NK-92 treated with Interleukin-12 subunit alpha and Interleukin-12 subunit beta, amount 100 ng/mL, for 24 hours (cell line): ENCODE measurements at regions not wholly inside any gene's neighbourhood (a gene's known extent, or its start where the extent isn't known, plus 50 kb on each side); places are given as distances from the start of the nearest gene placed in this dataset.
"Not testable (repeated sequence)": the region's sequence is repeated elsewhere in the genome, so short reads cannot be mapped to it uniquely, and the experiment has no call there.

Experiments
- DNase-seq: peaks from one replicate; lab custom pipeline; 2025; lab: John Stamatoyannopoulos, UW

DNA sequence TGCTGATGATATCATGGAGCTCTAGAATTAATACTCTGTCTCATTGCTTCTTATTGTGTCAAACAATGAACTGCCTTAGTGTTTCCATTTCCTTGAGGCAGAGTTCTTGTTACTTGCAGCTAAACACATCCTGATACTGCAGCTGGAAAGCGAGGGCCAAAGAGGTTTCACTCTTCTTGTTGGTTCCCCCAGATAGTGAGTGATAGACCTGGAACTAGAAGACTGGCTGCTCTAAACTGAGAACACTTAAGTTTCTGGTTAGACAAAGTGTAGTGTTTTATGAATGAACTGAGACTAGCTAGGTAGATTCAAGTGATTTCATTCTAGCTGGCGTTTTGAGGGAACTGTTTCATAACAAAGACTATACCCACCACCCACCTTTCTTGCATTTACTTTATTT is 321.7 kb downstream of the TXNL1 start:
- no peak for DNase-seq

DNA sequence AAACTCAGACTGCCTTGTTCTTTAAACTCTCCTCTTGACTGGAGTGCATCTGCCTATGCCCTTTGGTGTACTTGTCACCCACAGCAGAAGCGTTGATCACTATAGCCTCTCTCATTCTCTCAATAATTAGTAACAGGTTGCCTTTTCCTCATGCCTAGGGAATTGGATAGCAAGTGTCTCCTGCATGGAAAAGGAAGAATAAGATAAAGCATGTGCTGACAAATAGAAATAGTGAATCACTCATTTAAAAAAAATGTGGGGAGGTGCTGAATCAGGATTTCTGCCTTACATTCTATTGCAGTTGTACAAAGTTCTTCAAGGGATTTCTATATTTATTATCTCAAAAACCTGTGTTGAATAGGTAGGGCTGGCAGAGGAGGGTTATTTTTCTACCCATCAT is 323.0 kb downstream of the TXNL1 start:
- DNase-seq = no peak

DNA sequence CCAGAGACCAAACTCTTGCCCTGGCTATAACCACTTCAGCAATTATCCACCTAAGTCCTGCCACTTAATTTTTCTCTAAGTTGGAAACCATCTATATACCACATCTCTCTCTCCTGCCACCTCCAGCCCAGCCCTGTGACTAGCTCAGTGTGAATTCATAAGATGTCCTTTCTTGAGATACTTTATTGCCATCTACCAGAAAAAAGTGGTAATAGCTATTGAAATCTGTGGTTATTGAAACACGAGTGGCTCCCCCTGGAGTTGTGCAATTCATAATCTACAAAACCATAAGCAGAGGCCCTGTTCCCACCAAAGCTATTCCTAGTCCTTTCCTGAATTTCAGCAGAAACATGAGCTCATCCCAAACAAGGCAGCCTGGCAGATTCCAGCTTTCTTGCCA is 324.0 kb downstream of the TXNL1 start:
- DNase-seq = no peak

DNA sequence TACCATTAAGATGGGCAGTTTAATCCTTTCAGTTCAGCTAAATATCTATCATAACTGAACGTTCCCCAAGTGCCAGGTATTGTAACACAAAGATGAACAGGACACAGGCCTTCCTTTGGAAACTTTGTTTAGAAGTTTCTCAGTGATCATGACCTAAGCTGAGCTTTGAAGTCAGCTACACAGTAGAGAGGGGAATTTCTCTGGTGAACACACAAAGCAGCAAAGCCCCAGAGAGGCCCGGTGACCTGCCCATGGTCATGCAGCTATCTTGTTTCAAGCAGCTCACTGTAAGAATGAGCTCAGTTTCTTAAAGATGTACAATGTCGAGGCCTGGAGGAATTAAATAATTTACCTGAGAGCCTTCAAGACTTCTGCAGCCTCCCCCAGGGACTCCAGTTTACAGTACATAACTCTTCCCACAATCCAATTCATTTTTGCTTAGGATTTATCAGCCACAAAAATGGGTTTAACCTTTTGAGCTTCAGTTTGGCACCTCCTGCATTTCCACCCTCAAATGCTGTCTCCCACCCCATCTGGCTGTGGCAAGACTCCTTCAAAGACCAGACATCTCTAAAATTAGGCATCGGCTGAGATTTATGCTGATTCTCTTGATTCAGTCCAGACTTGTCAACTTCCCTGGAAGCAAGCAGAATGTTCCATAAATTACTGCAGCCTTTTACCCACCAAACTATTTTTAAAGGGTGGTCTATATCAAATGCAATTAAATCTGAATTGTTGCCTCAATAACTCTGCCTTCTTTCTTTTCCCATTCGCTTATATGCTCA is 325.6 kb downstream of the TXNL1 start:
- no peak for DNase-seq

DNA sequence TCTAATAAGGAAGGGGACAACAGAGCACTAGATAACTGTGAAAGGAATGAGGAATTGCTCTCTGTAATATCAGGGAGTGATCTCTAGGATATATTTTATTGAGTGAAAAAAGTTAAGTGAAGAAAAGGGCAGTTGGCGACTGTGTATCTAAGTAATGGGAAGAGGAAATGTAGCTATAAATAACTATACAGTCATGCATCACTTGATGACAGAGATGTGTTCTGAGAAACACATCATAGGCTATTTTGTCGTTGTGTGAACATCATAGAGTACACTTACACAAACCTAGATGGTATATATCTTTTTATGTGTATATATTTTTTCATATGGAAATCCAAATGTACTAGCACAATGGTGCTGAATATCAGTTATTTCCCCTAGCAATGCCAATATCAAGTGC is 329.3 kb downstream of the TXNL1 start:
- DNase-seq = no peak

DNA sequence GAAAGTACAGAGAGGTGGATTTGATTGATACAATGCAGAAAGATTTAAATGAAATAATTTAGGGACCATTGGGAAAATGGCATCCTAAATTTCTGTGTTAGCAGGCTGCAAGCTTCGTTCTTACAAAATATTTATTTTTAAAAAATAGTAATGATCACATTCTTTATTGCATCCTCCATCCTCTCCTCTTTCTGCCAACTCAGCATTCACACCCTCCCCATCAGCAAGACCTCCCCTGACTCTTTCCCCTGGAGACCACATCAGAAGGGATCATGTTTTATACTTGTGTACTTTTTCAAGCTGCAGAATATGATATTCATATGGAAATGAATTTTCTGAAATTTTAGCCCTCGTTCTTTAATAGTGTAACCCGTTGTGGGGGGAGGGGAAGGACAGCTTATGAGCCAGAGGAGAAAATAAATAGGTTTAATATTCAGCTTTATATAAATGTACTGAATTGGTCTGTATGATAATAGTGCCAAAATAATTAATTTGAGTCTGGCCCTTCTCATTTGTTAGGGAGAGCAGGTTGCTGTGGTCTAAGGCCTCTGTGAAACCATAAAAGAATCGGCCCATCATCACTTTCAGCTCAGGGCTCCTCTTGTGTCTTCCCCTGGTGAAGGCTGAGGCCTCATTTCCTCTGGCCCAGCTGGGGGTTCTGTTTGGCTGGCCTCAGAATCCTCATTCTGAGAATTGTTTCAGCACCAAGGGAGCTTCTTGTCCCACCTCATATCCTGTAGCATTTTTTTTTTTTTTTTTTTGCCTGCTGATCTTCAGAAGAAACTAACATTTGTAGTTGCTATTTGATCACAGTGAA is 330.8 kb downstream of the TXNL1 start:
- DNase-seq = no peak

DNA sequence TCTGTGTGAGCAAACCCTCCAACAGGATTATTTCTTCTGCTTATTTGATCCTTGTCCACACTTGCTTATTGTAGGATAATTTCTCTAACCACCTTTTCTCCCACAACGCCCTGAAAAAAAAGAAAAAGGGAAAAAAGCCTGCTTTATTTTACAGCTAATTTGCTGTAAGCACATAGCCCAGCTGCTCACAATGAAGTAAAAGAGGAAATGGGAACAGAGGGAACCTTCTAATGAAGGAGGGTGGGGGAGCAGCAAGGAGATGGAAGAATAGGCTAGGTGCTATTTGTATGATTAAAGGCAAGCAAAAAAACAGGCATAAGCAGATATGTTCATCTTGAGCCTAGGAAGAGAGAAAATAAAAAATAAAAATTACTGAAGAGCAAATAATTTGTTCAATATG is 331.6 kb downstream of the TXNL1 start:
- DNase-seq = no peak

DNA sequence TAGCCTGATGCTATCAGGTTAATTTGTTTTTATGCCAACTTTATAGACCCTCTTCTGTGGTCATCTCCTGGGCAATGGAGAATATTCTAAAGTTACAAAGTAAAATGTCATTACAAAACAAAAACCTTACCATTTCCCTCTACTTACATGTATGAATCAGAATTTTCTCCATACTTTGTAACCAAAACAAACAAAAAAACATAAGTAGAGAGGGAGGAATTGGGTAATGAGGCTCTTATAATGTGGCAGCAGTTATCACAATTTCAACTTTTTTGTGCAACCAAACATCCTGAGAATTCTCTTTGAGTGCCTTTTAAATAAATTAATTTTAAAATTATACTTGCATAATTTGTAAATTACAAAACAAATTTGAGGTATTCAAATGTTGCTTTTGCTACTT is 332.8 kb downstream of the TXNL1 start:
- no peak for DNase-seq

DNA sequence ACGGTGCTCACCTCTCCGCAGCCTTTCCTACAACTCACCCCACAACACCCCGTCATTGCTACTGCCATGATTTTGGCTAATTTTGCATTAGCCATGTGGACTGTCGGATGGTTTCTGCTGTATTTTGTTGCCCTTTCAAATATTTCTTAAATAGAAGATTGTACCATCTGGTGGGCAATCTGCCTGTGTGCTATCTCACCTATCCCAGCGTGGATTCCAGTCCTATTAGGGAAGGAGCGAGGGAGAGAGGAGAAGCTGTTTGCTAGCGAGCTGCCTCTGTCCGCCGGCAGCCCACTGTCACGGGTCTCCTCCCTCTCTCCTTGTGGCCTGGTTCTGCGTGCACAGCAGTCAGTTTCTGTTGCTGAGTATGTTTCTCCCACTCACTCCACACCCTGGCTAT is 336.2 kb downstream of the TXNL1 start:
- DNase-seq = no peak

DNA sequence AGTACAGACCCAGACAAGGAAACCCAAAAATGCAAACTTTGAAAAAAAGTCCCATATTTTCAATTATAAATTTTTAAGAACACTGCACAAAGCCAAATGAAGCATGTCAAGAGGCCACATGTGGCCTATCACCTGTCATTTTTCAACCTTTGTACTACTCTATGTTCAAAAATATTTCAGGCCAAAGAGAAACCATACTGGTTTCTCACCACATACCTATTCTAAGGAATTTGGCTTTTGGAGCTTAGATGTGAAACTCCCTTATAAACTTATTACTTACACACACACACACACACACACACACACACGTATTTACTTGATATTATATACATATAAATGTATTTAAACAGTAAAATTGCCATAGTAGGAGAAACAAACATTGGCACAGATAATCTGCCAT is 338.7 kb downstream of the TXNL1 start:
- no peak for DNase-seq

DNA sequence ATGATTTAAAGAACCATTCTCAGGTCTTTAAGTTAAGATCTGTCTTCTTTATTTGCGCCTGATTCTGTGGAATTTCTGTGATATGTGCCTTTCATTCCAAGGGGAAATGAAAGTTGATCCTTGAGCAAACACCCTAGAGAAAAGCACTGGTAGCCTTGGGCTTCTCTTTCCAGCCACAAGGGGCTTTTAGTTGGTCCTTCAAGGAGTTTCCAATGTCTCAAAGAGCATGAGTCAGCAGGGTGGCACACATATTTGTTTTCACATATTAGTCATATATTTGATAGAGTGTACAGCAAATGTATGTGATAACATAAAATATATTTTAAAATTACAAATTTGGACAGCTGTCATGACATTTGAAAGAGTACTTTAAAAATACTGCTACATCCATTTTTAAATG is 339.5 kb downstream of the TXNL1 start:
- DNase-seq = no peak

DNA sequence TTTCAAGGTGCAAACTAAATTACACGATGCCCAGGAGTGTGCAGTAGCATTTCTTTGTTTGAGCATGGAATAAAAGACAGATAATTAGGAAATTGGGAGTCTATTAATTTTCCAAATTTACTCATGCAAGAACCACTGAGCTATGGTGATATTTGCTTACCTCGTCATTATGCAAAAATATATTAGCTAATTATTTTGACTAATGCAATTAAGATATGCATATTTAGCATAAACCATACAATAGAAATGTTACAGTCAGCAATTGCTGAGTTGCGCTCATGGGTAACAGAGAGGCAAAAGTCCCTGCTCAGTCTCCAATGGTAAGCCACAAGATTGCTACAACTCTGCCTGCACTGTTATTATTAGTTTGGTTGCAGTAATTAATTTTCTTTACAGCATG is 342.0 kb downstream of the TXNL1 start:
- no peak for DNase-seq

DNA sequence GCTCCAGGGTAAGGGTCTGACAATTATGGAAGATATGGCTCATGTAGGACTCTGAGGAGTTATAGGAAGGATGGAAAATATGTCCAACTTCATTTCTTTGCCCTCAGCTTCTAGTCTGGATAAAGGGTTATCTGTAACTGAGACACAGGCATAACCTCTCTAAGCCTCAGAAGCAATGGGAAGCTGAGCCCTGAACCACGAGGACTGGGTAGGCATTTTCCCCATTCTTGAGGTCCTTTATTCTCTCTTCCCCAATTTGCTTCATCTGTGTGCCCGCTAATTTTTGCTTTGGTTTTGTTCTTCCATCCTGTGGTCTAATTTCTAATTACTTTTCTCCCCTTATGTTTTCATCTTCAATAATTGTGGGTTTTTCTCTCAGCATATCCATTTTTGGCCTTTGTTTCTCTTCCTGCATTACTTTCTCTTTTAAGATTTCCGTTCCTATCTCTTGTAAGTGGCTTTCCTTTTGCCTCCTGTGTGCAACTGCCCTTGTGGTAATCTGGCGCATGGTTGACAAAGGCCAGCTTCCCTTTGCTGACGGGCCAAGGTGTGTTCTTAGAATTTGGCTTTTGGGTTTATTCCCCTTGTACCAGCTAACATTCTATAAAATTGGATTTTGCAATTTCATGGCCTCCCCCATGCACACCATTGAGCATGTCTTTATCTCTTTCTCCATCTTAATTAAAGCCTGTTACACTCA is 343.8 kb downstream of the TXNL1 start:
- DNase-seq = no peak

DNA sequence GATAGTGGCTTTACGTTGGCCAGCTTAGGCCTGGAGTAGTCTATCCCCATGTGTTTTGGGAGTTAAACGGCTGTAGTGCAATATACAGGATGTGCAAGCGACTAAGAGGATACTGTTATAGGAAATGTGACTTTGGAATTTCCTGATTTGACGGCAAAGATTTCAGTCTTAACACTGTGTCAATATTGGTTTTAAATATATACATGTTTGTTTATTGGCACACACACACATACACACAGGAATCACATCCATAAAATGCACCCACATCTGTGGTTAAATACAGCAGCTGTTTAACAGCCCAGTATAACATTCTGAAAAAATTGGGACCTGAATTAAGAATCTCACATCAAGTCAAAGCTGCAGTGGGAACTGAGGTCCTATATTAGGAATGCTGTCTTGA is 347.1 kb downstream of the TXNL1 start:
- DNase-seq = no peak

DNA sequence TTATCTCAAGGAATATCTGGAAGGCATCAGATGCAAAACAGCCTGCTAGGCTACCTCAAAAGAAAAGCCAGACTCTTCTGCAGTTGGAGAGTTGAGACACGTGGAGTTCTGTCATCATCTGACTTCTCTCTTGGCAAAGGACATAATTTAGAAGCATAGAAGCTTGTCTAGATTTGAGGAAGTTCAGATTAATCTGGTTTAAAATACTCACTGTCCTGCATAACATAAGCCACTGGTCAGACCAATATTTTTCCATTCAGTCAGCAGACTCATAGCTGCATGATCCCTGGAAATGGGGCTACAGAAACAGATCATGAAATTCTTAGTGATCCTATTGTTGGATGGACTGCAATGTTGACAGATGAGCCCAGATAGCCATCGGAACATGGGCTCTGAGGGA is 349.0 kb downstream of the TXNL1 start:
- no peak for DNase-seq

DNA sequence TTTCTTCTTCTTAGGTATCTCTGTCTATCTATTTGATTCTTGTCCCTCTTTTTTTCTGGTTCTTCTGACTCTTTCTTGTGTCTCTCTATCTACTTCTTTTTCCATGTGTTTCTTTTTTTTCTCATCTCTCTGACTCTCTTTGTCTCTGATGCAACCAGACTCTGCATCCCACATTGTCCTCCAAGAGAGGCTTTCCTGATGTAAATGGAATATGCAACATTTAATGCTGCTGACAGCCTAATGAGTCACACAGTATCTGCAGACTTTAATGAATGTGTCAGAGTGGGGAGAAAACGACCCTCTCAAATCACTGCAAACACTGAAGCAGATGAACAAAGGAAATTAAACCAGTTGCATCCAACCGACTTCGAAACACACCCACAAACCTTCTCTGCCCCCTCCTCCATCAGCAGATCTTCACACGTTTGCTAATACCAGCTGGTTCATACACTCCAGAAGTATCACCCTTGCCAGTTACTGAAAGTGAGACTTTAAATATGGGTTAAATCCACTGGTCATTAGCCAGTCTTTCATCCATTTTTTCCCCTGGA is 351.5 kb downstream of the TXNL1 start:
- no peak for DNase-seq

DNA sequence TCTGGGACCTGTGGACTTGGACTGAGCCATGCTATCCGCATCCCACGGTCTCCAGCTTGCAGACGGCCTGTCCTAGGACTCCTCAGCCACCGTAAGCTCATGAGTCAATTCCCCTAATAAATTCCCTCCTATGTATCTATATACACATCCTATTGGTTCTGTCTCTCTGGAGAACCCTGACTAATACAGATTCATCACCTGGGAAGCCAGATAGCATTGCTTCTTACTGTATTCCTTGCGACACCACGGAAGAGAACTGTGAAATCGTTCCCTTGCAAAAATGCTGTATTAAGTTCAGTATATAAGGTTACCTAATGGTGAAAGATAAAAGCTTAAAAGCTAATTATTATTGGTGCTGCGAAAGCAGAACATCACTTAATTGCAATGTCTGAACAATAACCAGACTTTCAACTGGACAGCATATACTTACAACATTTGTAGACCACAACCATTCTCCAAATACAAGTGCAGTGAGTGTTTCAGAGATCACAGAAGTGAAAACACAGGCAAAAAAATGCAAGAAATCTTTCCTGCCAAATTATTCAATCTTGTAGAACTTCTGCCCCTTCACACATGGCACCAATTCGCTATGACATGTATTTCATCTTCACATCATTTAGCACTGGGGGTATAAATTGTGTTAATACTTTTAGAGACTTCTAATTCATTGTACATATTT is 352.9 kb downstream of the TXNL1 start:
- no peak for DNase-seq

DNA sequence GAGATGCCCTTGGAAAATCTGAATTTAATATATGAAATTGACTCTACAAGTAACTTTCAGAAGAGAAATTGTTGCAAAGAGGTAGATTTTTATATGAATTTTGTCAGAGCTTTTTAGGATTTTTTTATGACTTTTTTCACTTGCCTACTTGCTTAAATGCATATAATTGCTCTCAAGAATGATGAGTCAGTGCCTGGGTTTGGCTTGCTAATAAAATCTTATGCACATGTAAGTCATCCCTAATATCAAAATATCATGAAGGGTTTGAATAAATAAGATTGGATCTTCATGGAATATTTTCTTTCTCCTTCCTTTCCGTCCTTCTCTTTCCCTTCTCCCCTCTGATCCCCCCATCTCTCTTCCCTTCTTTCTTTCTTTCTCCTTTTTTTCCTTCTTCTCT is 354.1 kb downstream of the TXNL1 start:
- DNase-seq = no peak

DNA sequence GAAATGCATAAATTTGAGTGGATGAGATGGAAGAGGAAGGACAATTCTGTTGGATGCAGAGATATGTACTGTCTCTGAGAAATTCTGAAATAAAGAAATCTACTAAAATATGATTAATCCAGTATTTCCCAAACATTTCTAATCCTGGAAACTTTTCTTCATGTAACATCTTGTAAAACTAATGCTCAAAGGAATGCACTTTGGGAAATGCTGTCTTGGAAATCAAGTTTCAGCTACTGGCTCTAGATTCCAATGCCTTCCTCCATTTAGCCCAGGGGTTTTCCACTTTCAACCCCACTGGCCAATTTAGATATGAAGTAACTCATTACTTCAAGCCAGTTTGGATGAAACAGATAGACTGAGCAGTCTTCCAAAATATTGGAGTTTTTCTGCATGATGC is 355.1 kb downstream of the TXNL1 start:
- no peak for DNase-seq

DNA sequence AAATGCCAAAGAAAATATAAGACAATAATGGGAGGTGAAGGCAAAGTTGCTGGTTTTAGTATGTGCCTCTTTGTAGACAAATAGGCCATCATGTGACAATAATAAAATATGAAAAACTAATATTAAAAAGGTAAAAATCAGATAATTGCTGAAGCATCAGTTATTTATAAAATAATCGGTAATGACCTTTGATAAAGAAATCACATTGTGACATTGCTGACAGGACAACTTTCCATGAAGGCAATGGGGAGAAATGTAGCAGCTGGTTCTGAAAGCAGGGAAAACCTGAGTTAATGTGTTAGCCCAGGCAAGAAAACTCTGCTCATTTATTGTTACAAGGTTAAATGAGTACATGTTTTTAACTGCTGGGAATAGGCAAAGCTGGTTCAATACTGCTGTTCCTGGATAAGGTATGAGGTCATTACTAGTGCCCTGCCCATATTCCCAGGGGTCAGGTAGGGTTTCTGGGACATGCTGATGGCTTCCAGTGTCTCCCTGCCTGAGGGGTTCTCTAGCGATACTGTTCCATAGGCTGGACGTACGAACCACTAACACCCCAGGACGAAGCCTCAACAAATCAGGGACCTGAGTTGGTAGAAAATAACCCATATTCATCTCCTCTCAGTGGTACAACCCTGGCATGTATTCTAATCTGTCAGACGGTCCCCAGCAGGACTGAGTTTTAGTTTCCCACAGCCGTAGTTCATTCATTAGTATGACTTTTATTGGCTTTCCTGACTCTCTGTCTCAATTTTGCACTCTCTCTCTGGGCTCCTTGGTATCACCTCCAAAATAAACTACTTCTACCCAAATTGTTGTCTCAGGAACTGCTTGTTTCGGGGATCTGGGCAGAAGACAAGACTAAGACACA is 355.9 kb downstream of the TXNL1 start:
- DNase-seq = no peak

DNA sequence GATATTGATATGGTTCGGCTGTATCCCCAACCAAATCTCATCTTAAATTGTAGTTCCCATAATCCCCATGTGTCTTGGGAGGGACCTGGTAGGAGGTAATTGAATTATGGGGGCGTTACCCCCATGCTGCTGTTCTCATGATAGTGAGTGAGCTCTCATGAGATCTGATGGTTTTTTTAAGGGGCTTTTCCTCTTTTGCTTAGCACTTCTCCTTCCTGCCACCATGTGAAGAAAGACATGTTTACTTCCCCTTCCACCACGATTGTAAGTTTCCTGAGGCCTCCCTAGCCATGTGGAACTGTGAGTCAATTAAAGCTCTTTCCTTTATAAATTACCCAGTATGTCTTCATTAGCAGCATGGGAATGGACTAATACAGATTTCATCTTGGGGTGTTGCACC is 358.6 kb downstream of the TXNL1 start:
- not testable (repeated sequence) for DNase-seq
